H1 (cell line): ENCODE measurements at regions not wholly inside any gene's neighbourhood (a gene's known extent, or its start where the extent isn't known, plus 50 kb on each side); places are given as distances from the start of the nearest gene placed in this dataset.

ENCODE experiments used
- FOSL1 ChIP-seq: IDR thresholded peaks from 2 replicates; pipeline ENCODE4 v1.6.1; 2011; ENCODE audit warnings: mild to moderate bottlenecking, low read depth, low read length, moderate library complexity; ENCODE audit not compliant: insufficient read depth
- KDM4A ChIP-seq: IDR thresholded peaks from one replicate; pipeline ENCODE4 v1.7.1; 2012; ENCODE audit warnings: low read depth, mild to moderate bottlenecking, moderate library complexity, low read length, inconsistent platforms; ENCODE audit not compliant: severe bottlenecking

DNA sequence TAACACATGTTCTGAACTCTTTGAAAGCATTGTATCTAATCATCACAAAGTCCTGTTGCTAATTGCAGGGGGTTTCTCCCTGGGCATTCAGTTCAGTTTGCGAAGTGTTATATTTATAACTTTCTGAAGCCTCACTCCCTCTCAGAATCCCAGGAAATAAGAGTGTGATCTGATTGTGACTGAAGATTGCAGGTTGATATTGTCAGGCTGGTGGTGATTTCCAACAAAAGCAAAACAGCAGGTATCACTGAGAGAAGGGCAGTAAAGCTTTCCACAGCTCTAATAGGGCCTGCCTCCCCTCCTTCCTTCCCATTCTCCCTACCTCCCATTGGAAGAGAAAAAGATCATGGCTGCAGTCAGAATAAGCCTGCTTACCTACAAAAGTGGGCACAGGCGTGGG, 466.7 kb upstream of the FSHR start (continued):
- no peak for TF ChIP-seq KDM4A
- no peak for TF ChIP-seq FOSL1
